Keratinocyte (primary cell): ENCODE measurements at regions not wholly inside any gene's neighbourhood (a gene's known extent, or its start where the extent isn't known, plus 50 kb on each side); places are given as distances from the start of the nearest gene placed in this dataset.

Experiments used
- DNase-seq: peaks from one replicate; pipeline ENCODE4 v3.0.0-alpha.2; 2011; ENCODE audit warnings: low read depth, missing footprints, low spot score
- FAIRE-seq: peaks from 2 replicates; lab custom pipeline; 2011; peaks lifted over from hg19 to GRCh38; lab: Jason Lieb, UNC
- H2AFZ ChIP-seq: 2 replicates; pipeline ENCODE4 v1.6.0; 2012; ENCODE audit warnings: low read length, control low read depth, inconsistent platforms; ENCODE audit not compliant: control insufficient read depth
- H3K27ac ChIP-seq: 2 replicates; pipeline ENCODE4 v1.5.1; 2011; ENCODE audit warnings: low read length; ENCODE audit not compliant: control insufficient read depth, insufficient read depth
- H3K27me3 ChIP-seq: 3 replicates; pipeline ENCODE4 v1.6.0; 2011; ENCODE audit warnings: low read length; ENCODE audit not compliant: control insufficient read depth, insufficient read depth; ENCODE audit errors: extremely low read depth
- H3K36me3 ChIP-seq, 2 experiments: 2 replicates in 1 of 2; 3 replicates in 1 of 2; pipeline ENCODE4 v1.5.1; 2011; ENCODE audit warnings: low read length in 2 of 2, mild to moderate bottlenecking in 1 of 2; ENCODE audit not compliant: control insufficient read depth in 2 of 2, insufficient read depth in 2 of 2; ENCODE audit errors: extremely low read depth in 1 of 2
- H3K4me1 ChIP-seq: 3 replicates; pipeline ENCODE4 v1.5.1; 2011; ENCODE audit warnings: low read length; ENCODE audit not compliant: control insufficient read depth, insufficient read depth; ENCODE audit errors: extremely low read depth
- H3K4me2 ChIP-seq: 3 replicates; pipeline ENCODE4 v1.6.0; 2011; ENCODE audit warnings: low read depth, low read length; ENCODE audit not compliant: control insufficient read depth, insufficient read depth; ENCODE audit errors: extremely low read depth
- H3K4me3 ChIP-seq, 3 experiments: fragments of 200-600 bp in 1 of 3; sonication (generic) in 1 of 3; 2 replicates in 2 of 3; 3 replicates in 1 of 3; pipeline ENCODE4 v1.5.1; 2011 to 2016; ENCODE audit warnings: low read length in 3 of 3, mild to moderate bottlenecking in 3 of 3, control low read depth in 2 of 3, inconsistent platforms in 1 of 3, low read depth in 1 of 3, mixed read lengths in 1 of 3, mixed run types in 1 of 3, moderate library complexity in 1 of 3; ENCODE audit not compliant: control insufficient read depth in 2 of 3, insufficient read depth in 2 of 3; ENCODE audit errors: extremely low read depth in 1 of 3
- H3K79me2 ChIP-seq: 2 replicates; pipeline ENCODE4 v1.6.0; 2012; ENCODE audit warnings: low read length; ENCODE audit not compliant: control insufficient read depth, insufficient read depth
- H3K9ac ChIP-seq: 3 replicates; pipeline ENCODE4 v1.6.0; 2011; ENCODE audit warnings: low read length; ENCODE audit not compliant: control insufficient read depth, insufficient read depth; ENCODE audit errors: extremely low read depth
- H3K9me1 ChIP-seq: 3 replicates; pipeline ENCODE4 v1.6.0; 2011; ENCODE audit warnings: low read length; ENCODE audit not compliant: control insufficient read depth, insufficient read depth; ENCODE audit errors: extremely low read depth
- H3K9me3 ChIP-seq: 2 replicates; pipeline ENCODE4 v1.5.1; 2012; ENCODE audit warnings: low read depth, low read length; ENCODE audit not compliant: control insufficient read depth
- H4K20me1 ChIP-seq: 3 replicates; pipeline ENCODE4 v1.6.0; 2011; ENCODE audit warnings: low read length; ENCODE audit not compliant: control insufficient read depth, insufficient read depth; ENCODE audit errors: extremely low read depth
- EZH2 ChIP-seq: IDR thresholded peaks from one replicate; pipeline ENCODE4 v1.6.1; 2012; ENCODE audit warnings: inconsistent platforms, mild to moderate bottlenecking, low read length, moderate library complexity
- dilution Hi-C: fragments of 300-500 bp; cut with MboI; formaldehyde crosslinking; loops from one replicate; pipeline ENCODE4 v1.7.0; 2020; ENCODE audit warnings: low sequenced_read_pairs; ENCODE audit not compliant: extremely low pct_ligation_motif_present
- TF ChIP-seq, protein P1 (sequence below), 3 experiments: IDR thresholded peaks in 1 of 3; conservative IDR thresholded peaks in 1 of 3; optimal IDR thresholded peaks in 1 of 3; 2 replicates in 2 of 3; 3 replicates in 1 of 3; pipeline versions ENCODE3 to v1.5.1; 2011; ENCODE audit warnings: low read length in 3 of 3, mild to moderate bottlenecking in 3 of 3, moderate library complexity in 2 of 3, control low read depth in 1 of 3, inconsistent platforms in 1 of 3; ENCODE audit not compliant: insufficient read depth in 2 of 3; ENCODE audit errors: extremely low read depth in 1 of 3

GRCh38 chr17:77498791-77499698 is 358.3 kb downstream of the SEC14L1 start:
- no peak overlapping the region for H3K27ac ChIP-seq
- H3K9ac ChIP-seq, result no peak overlapping the region
- H3K4me1 ChIP-seq, result no peaks in the 10 kb centered on the region
- no peak overlapping the region for H3K4me2 ChIP-seq
- H3K9me1 ChIP-seq, result no peaks in the 10 kb centered on the region
- H3K79me2 ChIP-seq, result no peaks in the 10 kb centered on the region
- H3K36me3 ChIP-seq, result peaks cover 39 to 44% of the 10 kb centered on the region in 2 experiments
- peaks cover 3% of the 10 kb centered on the region for H4K20me1 ChIP-seq
- DNase-seq, result no peak
- FAIRE-seq, result no peak
- H3K4me3 ChIP-seq, result no peak overlapping the region
- dilution Hi-C loops, result no loop called here
- TF ChIP-seq EZH2, result no peak
- TF ChIP-seq, protein P1, sequence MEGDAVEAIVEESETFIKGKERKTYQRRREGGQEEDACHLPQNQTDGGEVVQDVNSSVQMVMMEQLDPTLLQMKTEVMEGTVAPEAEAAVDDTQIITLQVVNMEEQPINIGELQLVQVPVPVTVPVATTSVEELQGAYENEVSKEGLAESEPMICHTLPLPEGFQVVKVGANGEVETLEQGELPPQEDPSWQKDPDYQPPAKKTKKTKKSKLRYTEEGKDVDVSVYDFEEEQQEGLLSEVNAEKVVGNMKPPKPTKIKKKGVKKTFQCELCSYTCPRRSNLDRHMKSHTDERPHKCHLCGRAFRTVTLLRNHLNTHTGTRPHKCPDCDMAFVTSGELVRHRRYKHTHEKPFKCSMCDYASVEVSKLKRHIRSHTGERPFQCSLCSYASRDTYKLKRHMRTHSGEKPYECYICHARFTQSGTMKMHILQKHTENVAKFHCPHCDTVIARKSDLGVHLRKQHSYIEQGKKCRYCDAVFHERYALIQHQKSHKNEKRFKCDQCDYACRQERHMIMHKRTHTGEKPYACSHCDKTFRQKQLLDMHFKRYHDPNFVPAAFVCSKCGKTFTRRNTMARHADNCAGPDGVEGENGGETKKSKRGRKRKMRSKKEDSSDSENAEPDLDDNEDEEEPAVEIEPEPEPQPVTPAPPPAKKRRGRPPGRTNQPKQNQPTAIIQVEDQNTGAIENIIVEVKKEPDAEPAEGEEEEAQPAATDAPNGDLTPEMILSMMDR (optimal IDR thresholded peaks at IDR 0.05 in 1 of 3, IDR thresholded peaks at IDR 0.05 in 1 of 3, conservative IDR thresholded peaks at IDR 0.05 in 1 of 3; ENCODE audit: extremely low read depth in 1 of 3, insufficient read depth in 2 of 3, low read length in 3 of 3), result no peak
- no peaks in the 10 kb centered on the region for H3K9me3 ChIP-seq
- no peaks in the 10 kb centered on the region for H3K27me3 ChIP-seq
- no peak overlapping the region for H2AFZ ChIP-seq

DNA sequence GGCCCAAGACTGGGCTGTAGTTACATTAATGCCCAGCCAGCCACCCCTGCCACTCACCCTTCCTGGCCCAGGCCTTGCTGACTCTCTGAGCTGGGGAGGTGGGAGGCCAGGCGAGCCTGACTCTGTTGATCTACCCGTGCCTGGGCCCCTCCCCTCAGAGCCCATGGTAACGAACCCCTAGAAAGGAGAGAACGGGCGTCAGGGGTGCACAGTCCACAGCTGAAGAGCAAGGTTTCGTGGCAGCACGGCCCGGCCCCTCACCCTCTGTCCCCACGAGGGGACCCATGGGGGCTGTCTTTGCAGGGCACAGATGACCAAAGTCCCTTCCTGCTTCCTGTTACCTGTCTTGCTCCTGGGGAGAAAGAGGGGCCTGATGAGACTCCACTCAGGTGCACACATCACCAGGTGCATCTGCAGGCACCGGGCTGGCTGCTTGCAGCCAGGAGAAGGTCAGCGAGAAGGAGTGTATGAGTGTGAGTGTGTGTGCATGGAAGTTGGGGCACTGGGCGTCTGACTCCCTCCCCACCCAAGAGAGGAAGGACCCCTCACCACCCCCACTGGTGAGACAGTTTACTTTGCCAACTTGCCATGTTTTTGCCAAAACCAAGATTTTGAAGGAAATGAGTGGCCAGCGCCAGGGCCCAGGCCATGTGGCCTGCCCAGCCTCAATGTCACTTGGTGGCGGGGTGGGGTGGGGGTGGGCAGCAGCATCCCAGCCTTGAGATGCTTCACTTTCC is 359.1 kb downstream of the SEC14L1 start:
- Histone ChIP-seq H3K27ac (no peak overlapping the region), H3K36me3 (peaks cover 37 to 38% of the 10 kb centered on the region in 2 experiments), H3K9me3 (no peaks in the 10 kb centered on the region), H4K20me1 (peaks cover under 1% of the 10 kb centered on the region), H3K9me1 (no peaks in the 10 kb centered on the region), H3K4me1 (no peaks in the 10 kb centered on the region), H3K79me2 (no peaks in the 10 kb centered on the region), H3K27me3 (no peaks in the 10 kb centered on the region), H2AFZ (no peak overlapping the region), H3K4me3 (no peak overlapping the region), H3K9ac (no peak overlapping the region), H3K4me2 (no peak overlapping the region)
- no peak for DNase-seq
- no peak for FAIRE-seq
- no peak for TF ChIP-seq EZH2
- TF ChIP-seq, protein P1 (optimal IDR thresholded peaks at IDR 0.05 in 1 of 3, IDR thresholded peaks at IDR 0.05 in 1 of 3, conservative IDR thresholded peaks at IDR 0.05 in 1 of 3; ENCODE audit: extremely low read depth in 1 of 3, insufficient read depth in 2 of 3, low read length in 3 of 3), result no peak
- dilution Hi-C loops, result no loop called here
